ENCODE measurements at regions not wholly inside any gene's neighbourhood (a gene's known extent, or its start where the extent isn't known, plus 50 kb on each side); places are given as distances from the start of the nearest gene placed in this dataset.

DNA sequence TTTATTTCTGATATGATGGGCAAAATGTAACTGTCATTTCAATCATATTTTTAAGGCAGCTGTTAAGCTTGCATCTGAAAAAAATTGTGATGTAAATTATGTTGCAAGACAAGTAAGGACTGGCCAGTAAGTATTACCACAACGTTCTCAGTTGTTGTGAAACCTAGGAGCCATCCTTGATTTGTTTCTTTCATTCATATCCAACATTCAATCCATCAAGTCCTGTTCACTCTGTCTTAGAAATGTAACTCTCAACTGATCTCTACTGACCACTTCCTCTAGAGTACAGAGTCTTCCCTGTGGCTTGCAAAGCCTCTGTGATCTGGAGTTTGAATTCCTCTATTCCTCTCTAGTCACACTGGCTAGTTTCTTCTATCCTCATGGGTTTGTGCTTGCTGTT lies 161.4 kb upstream of the MAD2L1 start:
- Histone ChIP-seq H2BK120ac (ENCODE audit: low read depth, low read length, poor library complexity, severe bottlenecking) (no peak overlapping the region), H3K4me1 (ENCODE audit: insufficient read depth, low read length) (no peaks in the 10 kb centered on the region), H3T11ph (ENCODE audit: low read length) (no peak overlapping the region), H3K27ac (ENCODE audit: insufficient read length, low read depth, low read length) (no peak overlapping the region), H3K9ac (ENCODE audit: extremely low read depth, insufficient read length, low read length) (no peak overlapping the region), H2BK5ac (ENCODE audit: insufficient read length, low read length) (no peak overlapping the region), H3K4ac (ENCODE audit: low read depth, low read length) (no peak overlapping the region), H3K27me3 (ENCODE audit: insufficient read depth, low read length) (no peaks in the 10 kb centered on the region), H2BK15ac (ENCODE audit: low read depth, low read length) (no peak overlapping the region), H3K79me1 (ENCODE audit: insufficient read depth, low read depth, low read length, poor library complexity, severe bottlenecking) (no peaks in the 10 kb centered on the region), H3K18ac (ENCODE audit: insufficient read length, low read depth, low read length) (no peak overlapping the region), H3K14ac (ENCODE audit: insufficient read depth, low read length) (no peak overlapping the region), H2BK20ac (ENCODE audit: low read depth, low read length, poor library complexity, severe bottlenecking) (no peak overlapping the region), H4K20me1 (ENCODE audit: control insufficient read depth, insufficient read depth, insufficient read length) (no peaks in the 10 kb centered on the region), H4K5ac (ENCODE audit: insufficient read length, low read depth, low read length) (no peak overlapping the region), H2AK5ac (ENCODE audit: insufficient read length, low read length) (no peak overlapping the region), H2AFZ (ENCODE audit: low read length) (no peak overlapping the region), H3K56ac (ENCODE audit: insufficient read length, low read depth, low read length) (no peak overlapping the region), H3K79me2 (ENCODE audit: insufficient read depth, low read length) (no peaks in the 10 kb centered on the region), H3K23me2 (ENCODE audit: insufficient read length, low read depth, low read length, poor library complexity, severe bottlenecking) (no peaks in the 10 kb centered on the region), H2BK12ac (ENCODE audit: insufficient read length, low read depth, low read length) (no peak overlapping the region), H3K9me3 (ENCODE audit: control insufficient read depth, low read depth, low read length) (no peaks in the 10 kb centered on the region), H4K8ac (replicated peaks; ENCODE audit: insufficient read length, low read depth, low read length) (no peak overlapping the region), H4K91ac (ENCODE audit: insufficient read length, low read depth, low read length) (no peak overlapping the region), H3K4me2 (ENCODE audit: insufficient read depth, insufficient read length, low read length) (no peak overlapping the region), H3K23ac (ENCODE audit: insufficient read length, low read depth, low read length) (no peak overlapping the region)
- Mint-ChIP-seq H3K4me3 (no peak overlapping the region), H3K27me3 (ENCODE audit: low read depth) (no peaks in the 10 kb centered on the region), H3K36me3 (ENCODE audit: insufficient read depth in 1 of 3, low read depth in 3 of 3) (no peaks in the 10 kb centered on the region; a peak in 1 of 7 replicates), H3K27ac (0 out of 7 replicates have a peak overlapping the region, but pooled peaks of 1 of the 3 experiments have one; percentile 13), H3K4me1 (no peaks in the 10 kb centered on the region), H3K9me3 (peaks cover 0 to 3% of the 10 kb centered on the region in 2 experiments; a peak in 3 of 5 replicates)
- TF ChIP-seq, protein P1, sequence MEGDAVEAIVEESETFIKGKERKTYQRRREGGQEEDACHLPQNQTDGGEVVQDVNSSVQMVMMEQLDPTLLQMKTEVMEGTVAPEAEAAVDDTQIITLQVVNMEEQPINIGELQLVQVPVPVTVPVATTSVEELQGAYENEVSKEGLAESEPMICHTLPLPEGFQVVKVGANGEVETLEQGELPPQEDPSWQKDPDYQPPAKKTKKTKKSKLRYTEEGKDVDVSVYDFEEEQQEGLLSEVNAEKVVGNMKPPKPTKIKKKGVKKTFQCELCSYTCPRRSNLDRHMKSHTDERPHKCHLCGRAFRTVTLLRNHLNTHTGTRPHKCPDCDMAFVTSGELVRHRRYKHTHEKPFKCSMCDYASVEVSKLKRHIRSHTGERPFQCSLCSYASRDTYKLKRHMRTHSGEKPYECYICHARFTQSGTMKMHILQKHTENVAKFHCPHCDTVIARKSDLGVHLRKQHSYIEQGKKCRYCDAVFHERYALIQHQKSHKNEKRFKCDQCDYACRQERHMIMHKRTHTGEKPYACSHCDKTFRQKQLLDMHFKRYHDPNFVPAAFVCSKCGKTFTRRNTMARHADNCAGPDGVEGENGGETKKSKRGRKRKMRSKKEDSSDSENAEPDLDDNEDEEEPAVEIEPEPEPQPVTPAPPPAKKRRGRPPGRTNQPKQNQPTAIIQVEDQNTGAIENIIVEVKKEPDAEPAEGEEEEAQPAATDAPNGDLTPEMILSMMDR (conservative IDR thresholded peaks at IDR 0.05), result no peak
- DNase-seq, result no peak
- WGBS (ENCODE audit: extremely low coverage, insufficient read length, low lambda C conversion rate), result no CpG with 5 or more reads among the region's 1 CpG

All from H9 (cell line).